ENCODE measurements at regions not wholly inside any gene's neighbourhood (a gene's known extent, or its start where the extent isn't known, plus 50 kb on each side); places are given as distances from the start of the nearest gene placed in this dataset.
A peak's percentile ranks its signal among the peaks of the same experiment; 100 is the strongest.

DNA sequence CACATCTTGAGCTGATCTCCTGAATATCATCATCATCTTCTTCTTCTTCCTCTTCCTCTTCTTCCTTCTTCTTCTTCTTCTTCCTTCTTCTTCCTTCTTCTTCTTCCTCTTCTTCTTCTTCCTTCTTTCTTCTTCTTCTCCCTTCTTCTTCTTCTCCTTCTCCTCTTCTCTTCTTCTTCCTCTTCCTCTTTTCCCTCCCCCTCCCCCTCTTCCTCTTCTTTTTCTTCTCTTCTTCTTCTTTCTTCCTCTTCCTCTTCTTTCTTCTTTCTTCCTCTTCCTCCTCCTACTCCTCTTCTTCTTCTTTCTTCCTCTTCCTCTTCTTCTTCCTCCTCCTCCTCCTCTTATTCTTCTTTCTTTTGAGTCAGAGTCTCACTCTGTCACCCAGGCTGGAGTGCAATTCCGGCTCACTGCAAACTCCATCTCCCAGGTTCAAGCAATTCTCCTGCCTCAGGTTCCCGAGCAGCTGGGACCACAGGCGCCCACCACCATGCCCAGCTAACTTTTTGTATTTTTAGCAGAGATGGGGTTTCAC, 197.9 kb upstream of the NANOGP8 start:
- no TSS peak for BruUV-seq (replicated peaks)
- FAIRE-seq (no peak), DNase-seq (ENCODE audit: extremely low read depth in 1 of 4, low spot score in 3 of 4) (no peak), ATAC-seq (no peak)
- intact Hi-C loops (cut with micrococcal nuclease): no loop called here
- Histone ChIP-seq H4K20me1 (replicated peaks; ENCODE audit: control insufficient read depth, insufficient read depth, low read length) (no peaks in the 10 kb centered on the region), H2AFZ (ENCODE audit: low read depth, low read length) (no peak overlapping the region), H3K9me3 (replicated peaks; ENCODE audit: control insufficient read depth, insufficient read depth, low read depth, low read length) (no peaks in the 10 kb centered on the region), H3K9ac (ENCODE audit: insufficient read depth in 1 of 2, low read depth in 2 of 2, low read length in 2 of 2) (no peak overlapping the region), H3K4me3 (no peak overlapping the region), H3K4me2 (ENCODE audit: insufficient read depth, low read length) (no peak overlapping the region), H3K79me2 (ENCODE audit: control insufficient read depth, insufficient read depth, low read length) (no peaks in the 10 kb centered on the region), H3K27me3 (ENCODE audit: control insufficient read depth in 2 of 2, insufficient read depth in 2 of 2, low read length in 2 of 2) (no peaks in the 10 kb centered on the region), H3K4me1 (replicated peaks in 1 of 2; ENCODE audit: control insufficient read depth in 2 of 2, insufficient read depth in 2 of 2, low read length in 2 of 2) (no peaks in the 10 kb centered on the region), H3K27ac (ENCODE audit: extremely low read depth, low read depth, low read length) (no peak overlapping the region), H3K36me3 (ENCODE audit: control insufficient read depth, insufficient read depth, low read length) (no peaks in the 10 kb centered on the region), H3K9me1 (ENCODE audit: control insufficient read depth, insufficient read depth, low read length) (no peaks in the 10 kb centered on the region)
- ChIA-PET POLR2A (no interaction called here), CTCF (ENCODE audit: low intra/inter-chr PET ratio) (no interaction called here)
- WGBS (ENCODE audit: insufficient coverage, low coverage, missing lambda C conversion rate): 10% methylated on average over 3 of the region's 3 CpGs
- in situ Hi-C loops (cut with MboI): loop anchor here (25.0 kb wide), 2 partner anchors 196 to 1854 kb away; partner anchors contain the start of gene NANOGP8
- TF ChIP-seq KDM1A (IDR thresholded peaks at IDR 0.05): peak in 1 of 2 experiments; percentile 75; a peak in 2 of 4 replicates
- TF ChIP-seq IRF2 (CRISPR knock-in tag; IDR thresholded peaks at IDR 0.05): no peak
- TF ChIP-seq, protein P1, sequence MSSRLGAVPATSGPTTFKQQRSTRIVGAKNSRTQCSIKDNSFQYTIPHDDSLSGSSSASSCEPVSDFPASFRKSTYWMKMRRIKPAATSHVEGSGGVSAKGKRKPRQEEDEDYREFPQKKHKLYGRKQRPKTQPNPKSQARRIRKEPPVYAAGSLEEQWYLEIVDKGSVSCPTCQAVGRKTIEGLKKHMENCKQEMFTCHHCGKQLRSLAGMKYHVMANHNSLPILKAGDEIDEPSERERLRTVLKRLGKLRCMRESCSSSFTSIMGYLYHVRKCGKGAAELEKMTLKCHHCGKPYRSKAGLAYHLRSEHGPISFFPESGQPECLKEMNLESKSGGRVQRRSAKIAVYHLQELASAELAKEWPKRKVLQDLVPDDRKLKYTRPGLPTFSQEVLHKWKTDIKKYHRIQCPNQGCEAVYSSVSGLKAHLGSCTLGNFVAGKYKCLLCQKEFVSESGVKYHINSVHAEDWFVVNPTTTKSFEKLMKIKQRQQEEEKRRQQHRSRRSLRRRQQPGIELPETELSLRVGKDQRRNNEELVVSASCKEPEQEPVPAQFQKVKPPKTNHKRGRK (tag; IDR thresholded peaks at IDR 0.05): 0 out of 2 replicates have a peak, but pooled peaks have one; percentile 67

DNA sequence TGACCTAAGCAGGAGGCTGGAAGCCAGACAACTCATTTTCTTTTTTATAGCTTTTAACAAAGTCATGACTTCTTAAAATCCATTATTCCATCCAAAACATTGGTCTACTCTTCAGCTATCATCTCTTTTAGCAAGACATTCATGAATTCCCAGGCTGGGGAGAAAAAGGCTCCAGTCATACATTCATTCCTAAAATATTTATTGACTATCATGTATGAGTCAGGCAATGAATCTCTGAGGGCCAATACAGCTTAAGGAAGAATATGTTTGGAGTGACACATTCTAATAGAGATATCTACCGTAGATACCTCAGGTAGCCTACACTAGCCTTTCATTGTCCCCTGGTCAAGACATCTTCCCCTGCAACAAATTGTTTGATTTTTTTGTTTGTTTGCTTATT, 196.4 kb upstream of the NANOGP8 start:
- ATAC-seq (no peak), FAIRE-seq (no peak), DNase-seq (ENCODE audit: extremely low read depth in 1 of 4, low spot score in 3 of 4) (no peak)
- in situ Hi-C loops (cut with MboI) (loop anchor here (25.0 kb wide), 2 partner anchors 194 to 1856 kb away; partner anchors contain the start of gene NANOGP8), intact Hi-C loops (cut with micrococcal nuclease) (no loop called here)
- Histone ChIP-seq H3K9me1 (ENCODE audit: control insufficient read depth, insufficient read depth, low read length) (no peaks in the 10 kb centered on the region), H3K27me3 (ENCODE audit: control insufficient read depth in 2 of 2, insufficient read depth in 2 of 2, low read length in 2 of 2) (no peaks in the 10 kb centered on the region), H3K4me2 (ENCODE audit: insufficient read depth, low read length) (no peak overlapping the region), H3K9ac (ENCODE audit: insufficient read depth in 1 of 2, low read depth in 2 of 2, low read length in 2 of 2) (no peak overlapping the region), H4K20me1 (replicated peaks; ENCODE audit: control insufficient read depth, insufficient read depth, low read length) (no peaks in the 10 kb centered on the region), H3K27ac (ENCODE audit: extremely low read depth, low read depth, low read length) (no peak overlapping the region), H3K79me2 (ENCODE audit: control insufficient read depth, insufficient read depth, low read length) (no peaks in the 10 kb centered on the region), H3K36me3 (ENCODE audit: control insufficient read depth, insufficient read depth, low read length) (no peaks in the 10 kb centered on the region), H2AFZ (ENCODE audit: low read depth, low read length) (no peak overlapping the region), H3K9me3 (replicated peaks; ENCODE audit: control insufficient read depth, insufficient read depth, low read depth, low read length) (peaks cover 2% of the 10 kb centered on the region; the same call in 1 of the 2 replicates), H3K4me1 (replicated peaks in 1 of 2; ENCODE audit: control insufficient read depth in 2 of 2, insufficient read depth in 2 of 2, low read length in 2 of 2) (no peaks in the 10 kb centered on the region), H3K4me3 (no peak overlapping the region)
- ChIA-PET POLR2A (no interaction called here), CTCF (ENCODE audit: low intra/inter-chr PET ratio) (no interaction called here)
- no peak for TF ChIP-seq ILK (tag; IDR thresholded peaks at IDR 0.05; ENCODE audit: borderline replicate concordance, low read depth)
- no peak for TF ChIP-seq C11orf30 (IDR thresholded peaks at IDR 0.05; ENCODE audit: low read depth)
- no peak for TF ChIP-seq RBM15 (IDR thresholded peaks at IDR 0.05; ENCODE audit: insufficient read depth, low read length)
- TF ChIP-seq TRIM28 (IDR thresholded peaks at IDR 0.05): no peak
- no peak for TF ChIP-seq NFE2L1 (tag; IDR thresholded peaks at IDR 0.05; ENCODE audit: borderline replicate concordance, low read depth)
- no peak for TF ChIP-seq RBM17 (IDR thresholded peaks at IDR 0.05; ENCODE audit: borderline replicate concordance, low read depth, low read length)
- no peak for TF ChIP-seq SLC30A9 (CRISPR knock-in tag; IDR thresholded peaks at IDR 0.05)
- TF ChIP-seq ZNF436 (CRISPR knock-in tag; IDR thresholded peaks at IDR 0.05): no peak
- TF ChIP-seq MCM3 (IDR thresholded peaks at IDR 0.05): no peak
- TF ChIP-seq RFX5 (IDR thresholded peaks at IDR 0.05; ENCODE audit: low read depth, low read length): no peak
- no peak for TF ChIP-seq FOXK1 (CRISPR knock-in tag; IDR thresholded peaks at IDR 0.05; ENCODE audit: borderline replicate concordance)
- TF ChIP-seq EP300 (IDR thresholded peaks at IDR 0.05; ENCODE audit: low read length): no peak
- TF ChIP-seq SNIP1 (IDR thresholded peaks at IDR 0.05; ENCODE audit: low read depth): no peak
- BruUV-seq (replicated peaks): no TSS peak
- 24% methylated on average over 1 of the region's 1 CpG for WGBS (ENCODE audit: insufficient coverage, low coverage, missing lambda C conversion rate)
